Nephron progenitor cell (in vitro differentiated cells): ENCODE measurements at regions not wholly inside any gene's neighbourhood (a gene's known extent, or its start where the extent isn't known, plus 50 kb on each side); places are given as distances from the start of the nearest gene placed in this dataset.

ENCODE experiments used
- DNase-seq: peaks from one replicate; pipeline ENCODE4 v3.0.0; 2021
- H3K27ac Mint-ChIP-seq: 2 replicates; pipeline ENCODE4 v1.8.0; 2021; ENCODE audit warnings: mild to moderate bottlenecking, moderate library complexity, mixed read lengths
- H3K27me3 Mint-ChIP-seq: 2 replicates; pipeline ENCODE4 v1.8.0; 2021; ENCODE audit warnings: mild to moderate bottlenecking, low read depth, mixed read lengths; ENCODE audit not compliant: poor library complexity
- H3K36me3 Mint-ChIP-seq: 2 replicates; pipeline ENCODE4 v1.8.0; 2021; ENCODE audit warnings: low read depth, mixed read lengths
- H3K4me1 Mint-ChIP-seq: 2 replicates; pipeline ENCODE4 v1.8.0; 2021; ENCODE audit warnings: mixed read lengths
- H3K4me3 Mint-ChIP-seq: 2 replicates; pipeline ENCODE4 v1.8.0; 2021; ENCODE audit warnings: mild to moderate bottlenecking, moderate library complexity, mixed read lengths
- H3K9me3 Mint-ChIP-seq: 2 replicates; pipeline ENCODE4 v1.8.0; 2021; ENCODE audit warnings: mild to moderate bottlenecking, moderate library complexity, mixed read lengths
- TF ChIP-seq, protein P1 (sequence below): fragments of 200-600 bp; sonication (generic); IDR thresholded peaks from 2 replicates; pipeline ENCODE4 v1.5.0; 2021; ENCODE audit warnings: antibody characterized with exemption

DNA sequence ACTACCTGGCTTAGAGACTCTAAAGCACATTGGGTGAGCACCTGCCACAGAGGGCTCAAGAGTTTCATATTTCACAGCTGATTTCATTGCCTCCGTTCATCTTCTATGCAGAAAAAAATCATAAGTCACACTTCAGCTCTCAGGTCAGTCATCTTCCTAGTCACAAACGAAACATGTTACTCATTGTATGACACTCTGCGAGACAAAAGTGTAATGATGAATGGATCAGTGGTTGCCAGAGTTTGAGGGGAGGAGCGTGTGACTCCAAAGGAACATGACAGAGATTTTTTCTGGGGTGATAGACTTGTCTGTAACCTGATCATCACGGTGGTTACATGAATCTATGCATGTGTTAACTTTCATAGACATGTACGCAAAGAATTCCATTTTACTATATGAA is 195.2 kb upstream of the CNTNAP4 start:
- Mint-ChIP-seq H3K36me3 (no peaks in the 10 kb centered on the region), H3K27ac (no peak overlapping the region), H3K9me3 (peaks cover 4% of the 10 kb centered on the region), H3K4me3 (no peak overlapping the region), H3K4me1 (peaks cover 23% of the 10 kb centered on the region), H3K27me3 (no peaks in the 10 kb centered on the region)
- no peak for DNase-seq
- TF ChIP-seq, protein P1, sequence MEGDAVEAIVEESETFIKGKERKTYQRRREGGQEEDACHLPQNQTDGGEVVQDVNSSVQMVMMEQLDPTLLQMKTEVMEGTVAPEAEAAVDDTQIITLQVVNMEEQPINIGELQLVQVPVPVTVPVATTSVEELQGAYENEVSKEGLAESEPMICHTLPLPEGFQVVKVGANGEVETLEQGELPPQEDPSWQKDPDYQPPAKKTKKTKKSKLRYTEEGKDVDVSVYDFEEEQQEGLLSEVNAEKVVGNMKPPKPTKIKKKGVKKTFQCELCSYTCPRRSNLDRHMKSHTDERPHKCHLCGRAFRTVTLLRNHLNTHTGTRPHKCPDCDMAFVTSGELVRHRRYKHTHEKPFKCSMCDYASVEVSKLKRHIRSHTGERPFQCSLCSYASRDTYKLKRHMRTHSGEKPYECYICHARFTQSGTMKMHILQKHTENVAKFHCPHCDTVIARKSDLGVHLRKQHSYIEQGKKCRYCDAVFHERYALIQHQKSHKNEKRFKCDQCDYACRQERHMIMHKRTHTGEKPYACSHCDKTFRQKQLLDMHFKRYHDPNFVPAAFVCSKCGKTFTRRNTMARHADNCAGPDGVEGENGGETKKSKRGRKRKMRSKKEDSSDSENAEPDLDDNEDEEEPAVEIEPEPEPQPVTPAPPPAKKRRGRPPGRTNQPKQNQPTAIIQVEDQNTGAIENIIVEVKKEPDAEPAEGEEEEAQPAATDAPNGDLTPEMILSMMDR = no peak

DNA sequence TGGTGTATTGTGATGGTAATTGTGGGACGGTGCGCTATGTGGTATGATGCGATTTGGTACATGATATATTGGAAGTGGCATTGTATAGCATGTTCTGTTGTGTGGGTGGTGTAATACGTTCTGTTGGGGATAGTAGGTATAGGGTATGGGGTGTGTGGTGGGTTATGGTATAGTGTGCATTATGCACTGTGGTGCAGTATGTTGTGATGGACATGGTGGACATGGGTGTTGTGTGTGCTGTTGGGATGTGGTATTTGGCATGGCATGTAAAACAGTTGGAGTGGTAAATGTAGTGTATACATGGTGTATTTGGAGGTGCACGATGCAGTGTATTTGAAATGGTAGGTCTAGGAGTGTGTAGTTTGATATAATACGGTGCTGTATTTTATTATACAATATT is 170.6 kb upstream of the CNTNAP4 start:
- TF ChIP-seq, protein P1 = no peak
- DNase-seq = no peak
- H3K27ac Mint-ChIP-seq = no peak overlapping the region
- peaks cover 9% of the 10 kb centered on the region for H3K36me3 Mint-ChIP-seq
- peaks cover 4% of the 10 kb centered on the region for H3K27me3 Mint-ChIP-seq
- H3K4me1 Mint-ChIP-seq = no peaks in the 10 kb centered on the region
- H3K4me3 Mint-ChIP-seq = no peak overlapping the region
- H3K9me3 Mint-ChIP-seq = peaks cover 24% of the 10 kb centered on the region

- TF ChIP-seq, protein P1 = no peak
Measured at GRCh38 chr16:76108460-76108859, 168.7 kb upstream of the CNTNAP4 start.

GRCh38 chr16:76114681-76115080 is 162.5 kb upstream of the CNTNAP4 start:
- Mint-ChIP-seq H3K4me3 (no peak overlapping the region), H3K4me1 (no peaks in the 10 kb centered on the region), H3K9me3 (no peaks in the 10 kb centered on the region), H3K27ac (no peak overlapping the region), H3K36me3 (no peaks in the 10 kb centered on the region), H3K27me3 (no peaks in the 10 kb centered on the region)
- TF ChIP-seq, protein P1 = no peak
- no peak for DNase-seq

More at GRCh38 chr16:76108460-76108859, 168.7 kb upstream of the CNTNAP4 start:
- Mint-ChIP-seq H3K36me3 (no peaks in the 10 kb centered on the region), H3K4me3 (no peak overlapping the region), H3K27ac (no peak overlapping the region), H3K9me3 (peaks cover 6% of the 10 kb centered on the region), H3K27me3 (peaks cover 4% of the 10 kb centered on the region), H3K4me1 (no peaks in the 10 kb centered on the region)
- no peak for DNase-seq

- Mint-ChIP-seq H3K9me3 (no peaks in the 10 kb centered on the region), H3K4me1 (no peaks in the 10 kb centered on the region), H3K4me3 (no peak overlapping the region), H3K27ac (no peak overlapping the region), H3K27me3 (no peaks in the 10 kb centered on the region), H3K36me3 (no peaks in the 10 kb centered on the region)
- DNase-seq = peak; percentile 6
- TF ChIP-seq, protein P1 = no peak
Measured at GRCh38 chr16:76118344-76118743, 158.9 kb upstream of the CNTNAP4 start.

- H3K27ac Mint-ChIP-seq = no peak overlapping the region
- DNase-seq = no peak
- H3K27me3 Mint-ChIP-seq = no peaks in the 10 kb centered on the region
- no peaks in the 10 kb centered on the region for H3K36me3 Mint-ChIP-seq
- H3K4me3 Mint-ChIP-seq = no peak overlapping the region
- TF ChIP-seq, protein P1 = no peak
- no peaks in the 10 kb centered on the region for H3K9me3 Mint-ChIP-seq
- no peaks in the 10 kb centered on the region for H3K4me1 Mint-ChIP-seq
Measured at GRCh38 chr16:76121636-76122035, 155.6 kb upstream of the CNTNAP4 start.
